K562 (cell line): ENCODE measurements at regions not wholly inside any gene's neighbourhood (a gene's known extent, or its start where the extent isn't known, plus 50 kb on each side); places are given as distances from the start of the nearest gene placed in this dataset.

Experiments used
- ATAC-seq: fragments of 200-7000 bp; cut with Tn5 transposase; 3 replicates; pipeline ENCODE4 v1.9.1; 2020; ENCODE audit warnings: moderate library complexity
- BruUV-seq: library from RNA; stranded (reverse); fragments of 400-500 nt; replicated peaks from 2 replicates; lab custom pipeline; 2021; lab: Mats Ljungman, UMichigan
- CTCF ChIA-PET: fragments of 300-600 bp; formaldehyde crosslinking; extraction: SDS; loops from one replicate; lab custom pipeline; 2021; ENCODE audit warnings: low intra/inter-chr PET ratio; lab: Yijun Ruan, JAX
- POLR2A ChIA-PET: fragments of 300-600, 350-650 bp; sonication (Branson Sonifier 250); formaldehyde crosslinking; extraction: SDS; loops from one replicate; lab custom pipeline; 2021; ENCODE audit warnings: antibody characterized with exemption, inconsistent platforms; lab: Yijun Ruan, JAX
- DNase-seq, 4 experiments: peaks; one replicate each; pipeline versions ENCODE4 v3.0.0 to v3.0.0-alpha.2; 2011 to 2018; ENCODE audit warnings: low spot score in 3 of 4, mixed read lengths in 3 of 4; ENCODE audit errors: extremely low read depth in 1 of 4
- FAIRE-seq: peaks from 2 replicates; lab custom pipeline; 2011; peaks lifted over from hg19 to GRCh38; lab: Jason Lieb, UNC
- H2AFZ ChIP-seq: 2 replicates; pipeline ENCODE4 v1.6.0; 2011; ENCODE audit warnings: low read depth, low read length, control low read depth, inconsistent platforms
- H3K27ac ChIP-seq: fragments of 200-600 bp; 3 replicates; pipeline ENCODE4 v1.8.0; 2011; ENCODE audit warnings: low read depth, mild to moderate bottlenecking, control low read depth, inconsistent platforms, low read length, moderate library complexity, mixed read lengths; ENCODE audit errors: extremely low read depth
- H3K27me3 ChIP-seq, 2 experiments: fragments of 300-600 bp in 1 of 2; 2 replicates in 1 of 2; 3 replicates in 1 of 2; pipeline versions ENCODE4 v1.6.0 to v1.8.0; 2011; ENCODE audit warnings: inconsistent platforms in 2 of 2, low read length in 2 of 2, mild to moderate bottlenecking in 1 of 2, mixed read lengths in 1 of 2, moderate library complexity in 1 of 2; ENCODE audit not compliant: control insufficient read depth in 2 of 2, insufficient read depth in 2 of 2
- H3K36me3 ChIP-seq: fragments of 300-600 bp; 3 replicates; pipeline ENCODE4 v1.8.0; 2011; ENCODE audit warnings: mild to moderate bottlenecking, low read length, inconsistent platforms; ENCODE audit not compliant: control insufficient read depth, insufficient read depth
- H3K4me1 ChIP-seq, 2 experiments: fragments of 200-600 bp in 1 of 2; replicated peaks in 1 of 2; 2 replicates in 1 of 2; 3 replicates in 1 of 2; pipeline versions ENCODE4 v1.5.1 to v1.8.0; 2011; ENCODE audit warnings: inconsistent platforms in 2 of 2, low read length in 2 of 2, mild to moderate bottlenecking in 1 of 2, mixed read lengths in 1 of 2, moderate library complexity in 1 of 2; ENCODE audit not compliant: control insufficient read depth in 2 of 2, insufficient read depth in 2 of 2
- H3K4me2 ChIP-seq: 2 replicates; pipeline ENCODE4 v1.6.1; 2011; ENCODE audit warnings: low read length, control low read depth, inconsistent platforms, mixed read lengths; ENCODE audit not compliant: insufficient read depth
- H3K4me3 ChIP-seq: fragments of 200-600 bp; sonication (generic), shearing (Covaris generic); 2 replicates; pipeline ENCODE4 v1.5.1; 2016; ENCODE audit warnings: control low read depth, inconsistent platforms
- H3K79me2 ChIP-seq: fragments of 200-600 bp; 3 replicates; pipeline ENCODE4 v1.8.0; 2011; ENCODE audit warnings: low read length, inconsistent platforms; ENCODE audit not compliant: control insufficient read depth, insufficient read depth
- H3K9ac ChIP-seq, 2 experiments: 2 replicates each; pipeline versions ENCODE4 v1.6.0 to v1.6.1; 2011; ENCODE audit warnings: low read depth in 2 of 2, low read length in 2 of 2, control low read depth in 1 of 2, inconsistent platforms in 1 of 2, mild to moderate bottlenecking in 1 of 2, mixed read lengths in 1 of 2; ENCODE audit not compliant: insufficient read depth in 1 of 2
- H3K9me1 ChIP-seq: one replicate; pipeline ENCODE4 v1.6.0; 2011; ENCODE audit warnings: inconsistent platforms, mild to moderate bottlenecking, low read length, moderate library complexity; ENCODE audit not compliant: control insufficient read depth, insufficient read depth
- H3K9me3 ChIP-seq: replicated peaks from 2 replicates; pipeline ENCODE4 v1.5.1; 2011; ENCODE audit warnings: low read depth, low read length, inconsistent platforms; ENCODE audit not compliant: control insufficient read depth, insufficient read depth
- H4K20me1 ChIP-seq: replicated peaks from 2 replicates; pipeline ENCODE4 v1.6.1; 2011; ENCODE audit warnings: low read length, inconsistent platforms, mixed read lengths; ENCODE audit not compliant: control insufficient read depth, insufficient read depth
- ASH1L ChIP-seq: fragments of 450-650 bp; IDR thresholded peaks from 2 replicates; pipeline ENCODE4 v1.6.1; 2018; ENCODE audit warnings: borderline replicate concordance, mild to moderate bottlenecking, low read depth; ENCODE audit not compliant: partially characterized antibody
- ATF3 ChIP-seq, 2 experiments: fragments of 450-650 bp in 1 of 2; sonication (generic) in 1 of 2; formaldehyde crosslinking in 1 of 2; IDR thresholded peaks in 1 of 2; conservative IDR thresholded peaks in 1 of 2; 2 replicates each; pipeline versions ENCODE4 v1.6.1 to v1.8.1; 2016 to 2023; ENCODE audit warnings: mild to moderate bottlenecking in 2 of 2, moderate library complexity in 2 of 2, inconsistent platforms in 1 of 2, missing genetic modification reagents in 1 of 2
- CREB5 ChIP-seq: fragments of 250-450 bp; sonication (Bioruptor Pico); IDR thresholded peaks from 2 replicates; pipeline ENCODE4 v1.5.0; 2020; ENCODE audit warnings: mild to moderate bottlenecking
- DIDO1 ChIP-seq: fragments of 450-650 bp; IDR thresholded peaks from 2 replicates; pipeline ENCODE4 v1.6.1; 2016; ENCODE audit warnings: low read depth, missing biosample characterization, missing genetic modification characterization
- MECOM ChIP-seq: fragments of 250-450 bp; sonication (Bioruptor Pico); IDR thresholded peaks from 2 replicates; pipeline ENCODE4 v1.8.0; 2022; ENCODE audit warnings: inconsistent platforms
- POLR2B ChIP-seq: fragments of 450-650 bp; IDR thresholded peaks from 2 replicates; pipeline ENCODE4 v1.6.1; 2018; ENCODE audit warnings: low read depth; ENCODE audit not compliant: partially characterized antibody
- RREB1 ChIP-seq: fragments of 250-450 bp; sonication (Bioruptor Pico); IDR thresholded peaks from 2 replicates; pipeline ENCODE4 v1.4.0; 2020
- SREBF1 ChIP-seq: fragments of 150-350 bp; IDR thresholded peaks from 2 replicates; pipeline ENCODE4 v1.6.1; 2014; ENCODE audit warnings: antibody characterized with exemption, low read depth, low read length, borderline replicate concordance
- ZNF280A ChIP-seq: fragments of 450-650 bp; IDR thresholded peaks from 2 replicates; pipeline ENCODE4 v1.6.1; 2018; ENCODE audit warnings: mild to moderate bottlenecking, low read depth; ENCODE audit not compliant: partially characterized antibody
- ZNF395 ChIP-seq: fragments of 200-800 bp; sonication (Bioruptor generic); IDR thresholded peaks from 2 replicates; pipeline ENCODE4 v1.6.1; 2017; ENCODE audit warnings: missing genetic modification characterization, missing compliant biosample characterization
- ZNF79 ChIP-seq: fragments of 250-450 bp; sonication (Bioruptor Pico); IDR thresholded peaks from 2 replicates; pipeline ENCODE4 v1.4.0; 2020; ENCODE audit warnings: low read depth, mild to moderate bottlenecking, moderate library complexity
- WGBS: fragments of 100-300 bp; shearing (Covaris generic); methylation state at CpG from one replicate; pipeline ENCODE4 v1.1.6; 2016; ENCODE audit warnings: low coverage, mixed read lengths; ENCODE audit not compliant: insufficient coverage; ENCODE audit errors: missing lambda C conversion rate; 5-methylcytosine and 5-hydroxymethylcytosine counted together
- in situ Hi-C: fragments of 300-500 bp; cut with MboI; formaldehyde crosslinking; loops from 4 replicates; pipeline ENCODE4 v1.15.0; 2018; ENCODE audit warnings: inconsistent platforms, mixed read lengths
- intact Hi-C: fragments of 100-400 bp; cut with micrococcal nuclease; formaldehyde crosslinking; loops from 2 replicates; pipeline ENCODE4 v1.14.2; 2022

- H3K27me3 ChIP-seq: no peaks in the 10 kb centered on the region
- H3K4me2 ChIP-seq: no peak overlapping the region
- DNase-seq: no peak
- no peaks in the 10 kb centered on the region for H3K9me1 ChIP-seq
- H2AFZ ChIP-seq: no peak overlapping the region
- no peak overlapping the region for H3K9ac ChIP-seq
- FAIRE-seq: no peak
- no peak for ATAC-seq
- intact Hi-C loops (no loop called here), in situ Hi-C loops (no loop called here)
- ChIA-PET CTCF (no interaction called here), POLR2A (no interaction called here)
- no TSS peak for BruUV-seq
- WGBS: 8% methylated on average over 1 of the region's 1 CpG
- H3K36me3 ChIP-seq: no peaks in the 10 kb centered on the region
- H3K4me1 ChIP-seq: no peaks in the 10 kb centered on the region
- no peaks in the 10 kb centered on the region for H3K79me2 ChIP-seq
- H3K27ac ChIP-seq: no peak overlapping the region
- H3K4me3 ChIP-seq: no peak overlapping the region
- H4K20me1 ChIP-seq: no peaks in the 10 kb centered on the region
- H3K9me3 ChIP-seq: no peaks in the 10 kb centered on the region
- no peak for TF ChIP-seq SREBF1
- no peak for TF ChIP-seq POLR2B
- TF ChIP-seq DIDO1 (tag): no peak
- no peak for TF ChIP-seq CREB5 (CRISPR knock-in tag)
- no peak for TF ChIP-seq ZNF395 (CRISPR knock-in tag)
- no peak for TF ChIP-seq ZNF79 (CRISPR knock-in tag)
- TF ChIP-seq ASH1L: no peak
- no peak for TF ChIP-seq ZNF280A
- no peak for TF ChIP-seq MECOM (CRISPR knock-in tag)
- no peak for TF ChIP-seq ATF3 (IDR thresholded peaks at IDR 0.05)
- no peak for TF ChIP-seq ATF3 (CRISPR knock-in tag; conservative IDR thresholded peaks at IDR 0.05)
- no peak for TF ChIP-seq RREB1 (CRISPR knock-in tag)
Measured at GRCh38 chr11:26011474-26011873, 320.5 kb upstream of the ANO3 start.
